ENCODE measurements at regions not wholly inside any gene's neighbourhood (a gene's known extent, or its start where the extent isn't known, plus 50 kb on each side); places are given as distances from the start of the nearest gene placed in this dataset.
"Not testable (repeated sequence)": the region's sequence is repeated elsewhere in the genome, so short reads cannot be mapped to it uniquely, and the experiment has no call there.

DNA sequence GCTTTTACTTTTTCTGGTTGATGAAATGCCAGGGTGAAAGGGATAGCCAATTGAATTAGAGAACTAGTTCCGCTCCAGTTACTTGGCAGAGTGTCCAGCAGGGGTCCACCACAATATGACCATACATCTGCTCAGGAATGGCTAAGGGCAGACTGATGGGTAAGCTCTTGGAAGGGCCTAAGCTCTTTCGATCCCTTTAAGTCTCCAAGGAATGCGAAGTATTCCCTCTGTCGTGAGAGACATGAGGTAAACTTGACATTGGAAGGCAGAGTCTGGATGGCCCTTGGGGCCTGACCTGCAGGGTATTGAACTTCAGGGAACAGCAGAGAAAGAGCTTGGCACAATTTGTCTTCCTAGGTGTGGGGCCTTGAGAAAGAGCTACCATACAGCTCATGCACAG lies 805.8 kb downstream of the PLOD2 start:
- DNase-seq = no peak

DNA sequence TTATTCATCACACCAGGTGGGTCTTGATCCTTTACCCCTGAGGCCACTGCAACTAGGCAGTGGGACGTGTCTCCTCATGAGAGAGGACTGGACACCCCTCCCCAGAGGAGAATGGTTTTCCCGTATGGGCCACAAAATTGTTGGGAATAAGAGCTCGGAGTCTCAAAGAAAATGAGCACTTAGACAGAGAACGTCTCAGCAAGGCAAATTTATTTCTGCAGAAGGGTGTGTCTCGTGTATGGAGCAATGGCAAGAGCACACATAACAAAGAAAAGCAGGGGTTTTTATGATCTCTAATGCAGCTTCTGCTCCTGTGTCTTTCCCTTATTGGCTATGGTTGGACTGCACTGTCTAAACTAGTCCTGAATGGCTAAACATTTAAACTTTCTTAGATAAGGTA lies 803.5 kb downstream of the PLOD2 start:
- DNase-seq = no peak

DNA sequence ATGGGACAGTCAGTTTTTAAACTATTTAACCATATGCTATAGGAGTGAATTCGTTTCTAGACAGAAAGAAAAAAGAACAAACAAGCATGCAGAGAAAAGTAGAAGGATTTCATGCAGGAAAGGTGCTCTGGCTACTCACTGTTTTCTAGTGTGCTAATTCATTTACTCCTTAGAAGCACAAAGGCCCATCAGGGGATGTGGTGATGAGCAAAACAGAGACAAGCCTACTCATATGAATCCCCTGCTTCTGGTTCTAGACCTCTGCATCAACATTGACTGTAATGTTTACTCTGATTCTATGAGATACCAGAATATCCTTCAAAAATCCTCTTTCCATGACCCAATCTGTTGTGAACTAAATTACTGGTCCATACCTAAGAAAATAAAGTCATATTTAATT lies 801.9 kb downstream of the PLOD2 start:
- no peak for DNase-seq

DNA sequence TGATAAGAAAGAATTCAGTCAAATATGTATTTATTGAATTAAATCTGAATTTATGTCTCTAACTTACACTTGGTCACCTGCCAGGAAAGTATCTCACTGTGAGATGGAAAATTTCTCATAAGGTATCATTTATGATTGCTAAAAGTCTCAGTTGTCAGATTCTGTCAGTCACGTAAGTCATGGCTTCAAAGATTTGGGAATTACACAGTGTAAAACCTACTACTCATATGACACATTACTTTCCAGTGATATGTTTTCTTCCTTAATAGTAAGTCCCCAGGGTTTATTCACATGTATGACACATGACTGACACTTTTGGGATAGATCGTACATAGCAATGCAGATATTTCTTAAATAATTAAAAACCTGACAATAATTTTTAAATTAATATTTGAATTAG lies 792.2 kb downstream of the PLOD2 start:
- DNase-seq = no peak

DNA sequence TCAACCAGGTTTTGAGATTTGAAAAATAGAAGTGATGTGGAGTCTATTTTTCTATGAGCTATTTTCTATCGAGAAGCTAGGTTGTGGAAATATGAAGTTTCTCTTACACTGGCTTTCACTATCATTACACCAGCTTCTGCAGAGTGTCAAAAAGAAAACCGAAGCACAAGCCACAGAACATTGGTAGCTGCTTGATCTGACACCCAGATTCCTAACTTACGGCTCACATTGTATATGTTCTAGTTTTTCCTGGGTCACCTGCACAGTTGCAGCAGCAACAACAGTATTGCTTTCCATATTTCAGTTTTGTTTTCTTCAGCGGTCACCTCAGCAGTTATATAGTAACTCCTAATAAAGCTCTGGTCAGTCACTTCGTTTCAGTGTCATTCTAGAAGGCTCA lies 790.1 kb downstream of the PLOD2 start:
- no peak for DNase-seq

DNA sequence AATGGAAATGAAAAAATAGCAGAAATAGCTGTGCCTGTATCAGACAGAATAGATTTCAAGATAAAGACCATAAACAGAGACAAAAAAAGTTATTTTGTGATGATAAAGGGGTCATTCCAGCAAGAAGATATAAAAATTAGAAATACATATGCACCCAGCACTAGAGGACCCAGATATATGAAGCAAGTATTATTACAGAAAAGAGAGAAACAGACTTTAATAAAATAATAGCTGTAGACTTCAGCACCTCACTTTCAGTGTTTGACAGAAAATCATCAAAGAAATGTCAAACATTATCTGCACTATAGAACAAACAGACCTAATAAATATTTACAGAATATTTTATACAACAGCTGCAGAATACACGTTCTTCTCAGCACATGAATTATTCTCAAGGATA lies 783.7 kb downstream of the PLOD2 start:
- no peak for DNase-seq

DNA sequence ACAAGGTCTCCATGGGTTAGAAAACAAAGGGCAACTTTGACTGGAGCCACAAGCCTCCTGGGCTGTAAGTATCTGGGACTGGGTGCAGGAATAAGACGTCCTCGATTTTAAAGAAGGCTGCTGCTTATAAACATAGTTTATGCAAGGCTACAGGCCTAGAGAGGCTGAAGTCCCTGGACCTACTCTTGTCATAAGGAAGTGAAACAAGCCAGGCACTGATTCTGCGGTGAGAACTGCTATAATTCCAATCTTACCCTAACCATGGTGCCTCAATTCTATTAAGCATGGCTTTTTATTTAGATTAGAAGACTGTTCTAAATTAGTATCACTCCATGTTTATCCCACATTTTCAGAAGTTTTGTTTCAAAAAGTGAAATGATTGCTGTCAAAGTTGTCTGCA lies 777.6 kb downstream of the PLOD2 start:
- no peak for DNase-seq

DNA sequence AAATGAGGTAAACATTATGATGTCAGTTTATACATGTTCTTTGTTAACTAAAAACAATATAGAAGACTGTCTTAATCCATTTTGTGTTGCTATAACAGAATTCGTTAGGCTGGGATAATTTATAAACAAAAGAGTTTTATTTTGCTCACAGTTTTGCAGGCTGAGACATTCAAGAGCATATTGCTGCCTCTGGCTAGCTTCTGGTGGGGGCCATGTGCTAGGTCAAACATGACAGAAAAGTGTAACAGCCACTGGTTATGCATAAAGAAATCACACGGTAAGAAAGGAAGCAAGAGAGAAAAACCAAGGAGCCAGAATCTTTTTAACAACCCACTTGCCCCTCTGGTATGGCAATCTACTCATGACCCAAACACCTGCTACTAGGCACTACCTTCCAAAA lies 776.7 kb downstream of the PLOD2 start:
- no peak for DNase-seq

DNA sequence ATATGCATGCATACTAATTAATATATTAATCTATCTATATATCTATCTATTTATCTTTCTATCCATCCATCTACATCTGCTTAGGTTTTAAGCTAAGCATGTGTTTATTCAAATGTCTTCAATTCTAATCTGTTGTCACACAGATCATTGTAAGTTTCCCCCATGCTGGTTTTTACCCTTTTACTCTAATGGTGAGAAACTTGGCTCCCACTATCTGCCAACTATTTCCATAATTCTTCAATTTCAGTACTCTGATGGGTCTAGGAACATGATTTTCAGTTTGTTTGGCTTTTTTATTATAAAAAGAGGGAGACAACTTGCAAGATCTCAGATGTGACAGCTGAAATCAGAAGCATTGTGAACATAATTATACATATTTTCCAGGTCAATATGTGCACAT lies 773.8 kb downstream of the PLOD2 start:
- no peak for DNase-seq

DNA sequence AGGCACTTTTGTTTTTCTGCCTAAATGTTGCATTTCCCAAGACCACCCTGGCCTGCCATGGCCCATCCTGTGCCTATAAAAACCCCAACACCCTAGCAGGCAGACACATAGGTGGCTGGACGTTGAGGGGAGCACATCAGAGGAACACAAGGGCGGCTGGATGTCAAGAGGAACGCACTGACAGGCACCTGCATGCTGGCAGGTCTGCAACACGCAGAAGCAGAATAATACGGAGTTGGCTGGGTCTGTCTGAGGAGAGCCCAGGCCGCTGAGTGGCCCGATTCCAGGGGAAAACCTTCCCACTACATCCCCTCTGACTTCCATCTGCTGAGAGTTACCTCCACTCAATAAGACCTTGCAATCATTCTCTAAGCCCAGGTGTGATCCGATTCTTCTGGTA lies 765.6 kb downstream of the PLOD2 start:
- no peak for DNase-seq

DNA sequence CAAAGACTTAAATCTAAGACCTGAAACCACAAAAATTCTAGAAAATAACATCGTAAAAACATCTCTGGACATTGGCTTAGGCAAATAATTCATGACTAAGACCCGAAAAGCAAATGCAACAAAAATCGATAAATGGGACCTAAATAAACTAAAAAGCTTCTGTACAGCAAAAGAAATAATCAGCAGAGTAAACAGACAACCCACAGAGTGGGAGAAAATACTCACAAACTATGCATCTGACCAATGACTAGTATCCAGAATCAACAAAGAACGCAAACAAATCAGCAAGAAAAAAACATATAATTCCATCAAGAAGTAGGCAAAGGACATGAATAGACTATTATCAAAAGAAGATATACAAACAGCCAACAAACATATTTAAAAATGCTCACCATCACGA lies 749.4 kb downstream of the PLOD2 start:
- no peak for DNase-seq

DNA sequence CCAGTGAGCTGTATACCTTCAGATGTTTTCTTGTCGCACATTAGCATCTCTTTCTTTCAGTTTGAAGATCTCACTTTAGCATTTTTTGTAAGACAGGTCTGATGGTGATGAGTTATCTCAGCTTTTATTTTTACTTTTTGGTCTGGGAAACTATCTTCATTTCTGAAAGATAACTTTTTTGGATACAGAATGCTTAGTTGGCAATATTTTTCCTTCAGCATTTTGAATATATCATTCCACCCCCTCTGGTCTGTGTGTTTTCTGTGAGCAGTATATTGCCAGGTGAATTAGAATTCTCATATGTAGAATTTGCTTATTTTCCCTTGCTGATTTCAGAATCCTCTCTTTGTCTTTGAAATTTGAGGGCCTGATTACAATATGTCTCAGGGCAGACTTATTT lies 743.3 kb downstream of the PLOD2 start:
- DNase-seq = no peak

DNA sequence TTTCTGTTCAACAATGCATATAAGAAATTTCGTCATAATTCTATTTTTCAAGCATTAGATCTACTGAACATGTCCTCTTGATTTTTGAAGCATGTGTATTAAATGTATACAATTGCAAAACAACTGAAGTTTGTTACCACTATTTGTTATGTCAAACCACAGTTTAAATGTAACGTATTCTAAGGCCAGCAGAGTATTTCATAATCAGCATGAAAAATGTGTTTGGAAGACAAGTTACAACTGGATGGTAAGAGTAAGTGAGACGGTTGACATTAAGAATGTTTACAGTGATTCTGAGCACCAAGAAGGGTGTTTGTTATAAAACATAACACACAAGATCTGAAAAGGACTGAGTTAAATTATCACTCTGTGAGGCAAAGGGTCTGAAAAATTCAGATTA lies 738.4 kb downstream of the PLOD2 start:
- no peak for DNase-seq

DNA sequence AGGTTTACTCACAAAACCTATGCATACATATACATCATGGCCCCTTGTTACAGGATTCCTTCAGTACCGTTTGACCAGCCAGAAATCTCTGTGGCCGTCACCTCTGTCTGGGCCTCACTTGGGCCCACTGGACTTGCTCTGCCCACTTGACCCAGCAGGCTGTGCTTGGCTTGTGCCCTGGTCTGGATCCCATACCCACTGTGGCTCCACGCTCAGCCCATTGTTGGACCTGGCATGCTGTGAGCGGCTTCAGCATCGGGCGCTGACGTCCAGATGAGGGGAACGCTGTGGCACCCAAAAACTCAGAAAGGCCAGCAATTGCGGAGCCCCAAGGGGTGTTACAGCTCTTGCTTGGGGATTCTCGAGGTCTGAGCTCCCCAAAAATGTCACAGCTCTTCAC lies 733.6 kb downstream of the PLOD2 start:
- DNase-seq = no peak

DNA sequence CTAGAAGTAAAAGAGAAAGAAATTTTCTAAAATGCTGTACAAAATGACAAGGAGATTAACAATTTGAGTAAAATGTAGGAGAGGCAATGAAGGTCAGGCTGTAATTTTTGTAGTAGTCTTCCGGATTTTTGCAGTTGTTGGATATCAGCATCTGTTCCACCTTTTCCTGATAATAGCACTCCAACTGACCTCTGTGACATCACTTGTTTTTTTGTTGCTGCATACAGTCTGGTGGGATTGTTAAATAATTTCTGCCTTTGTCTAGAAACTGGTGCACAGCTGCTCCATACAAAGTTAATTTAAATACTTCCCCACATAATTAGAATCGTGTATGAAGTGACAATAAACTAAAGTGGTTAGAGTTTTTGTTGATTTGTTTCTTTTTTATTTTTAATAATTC lies 731.4 kb downstream of the PLOD2 start:
- DNase-seq = no peak

DNA sequence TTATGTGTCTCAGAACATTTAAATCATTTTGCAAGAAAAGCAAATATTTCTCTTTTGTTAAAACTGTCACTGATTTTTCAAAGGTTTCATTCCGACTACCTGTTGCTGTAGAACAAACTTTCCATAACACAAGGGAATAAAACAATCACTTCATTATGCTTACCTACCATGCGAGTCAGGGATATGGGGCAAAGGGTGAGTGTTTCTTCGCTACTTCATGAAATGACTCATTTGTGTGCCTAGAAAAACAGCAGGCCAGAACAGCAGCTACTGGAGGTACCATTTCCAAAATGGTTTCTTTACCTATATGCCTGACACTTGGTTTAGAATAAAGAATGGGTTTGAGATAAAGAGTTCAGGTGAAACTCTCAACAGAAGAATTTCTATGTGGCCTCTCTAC lies 712.5 kb downstream of the PLOD2 start:
- no peak for DNase-seq

DNA sequence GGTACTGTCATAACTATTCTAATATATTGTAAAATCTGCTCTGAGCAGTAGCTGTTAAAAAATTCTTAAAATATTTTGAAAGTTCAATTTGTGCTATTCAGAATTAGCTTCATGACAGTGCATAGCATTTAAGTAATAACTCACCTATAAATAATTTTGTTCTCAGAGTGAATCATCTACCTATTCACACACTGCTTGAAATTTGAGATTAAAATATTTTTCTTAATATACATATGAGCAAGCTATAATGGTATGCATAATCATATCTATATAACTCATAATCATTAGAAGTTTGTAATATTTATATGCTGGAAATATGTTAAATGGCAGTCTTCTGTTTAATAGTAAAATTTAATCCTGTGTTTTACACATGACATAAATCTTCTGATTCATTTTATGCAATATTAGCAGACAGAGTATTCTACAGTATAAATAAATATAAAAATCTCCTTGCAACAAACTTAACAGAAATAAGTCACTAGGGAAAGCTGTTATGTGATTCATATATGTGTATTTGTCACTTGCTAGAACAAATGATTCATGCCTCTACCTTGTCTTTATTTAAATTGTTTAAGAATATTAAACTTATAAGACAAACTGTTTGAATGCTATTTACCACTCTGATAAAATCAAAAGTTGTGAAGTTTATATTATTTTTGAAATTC lies 710.8 kb downstream of the PLOD2 start:
- no peak for DNase-seq

DNA sequence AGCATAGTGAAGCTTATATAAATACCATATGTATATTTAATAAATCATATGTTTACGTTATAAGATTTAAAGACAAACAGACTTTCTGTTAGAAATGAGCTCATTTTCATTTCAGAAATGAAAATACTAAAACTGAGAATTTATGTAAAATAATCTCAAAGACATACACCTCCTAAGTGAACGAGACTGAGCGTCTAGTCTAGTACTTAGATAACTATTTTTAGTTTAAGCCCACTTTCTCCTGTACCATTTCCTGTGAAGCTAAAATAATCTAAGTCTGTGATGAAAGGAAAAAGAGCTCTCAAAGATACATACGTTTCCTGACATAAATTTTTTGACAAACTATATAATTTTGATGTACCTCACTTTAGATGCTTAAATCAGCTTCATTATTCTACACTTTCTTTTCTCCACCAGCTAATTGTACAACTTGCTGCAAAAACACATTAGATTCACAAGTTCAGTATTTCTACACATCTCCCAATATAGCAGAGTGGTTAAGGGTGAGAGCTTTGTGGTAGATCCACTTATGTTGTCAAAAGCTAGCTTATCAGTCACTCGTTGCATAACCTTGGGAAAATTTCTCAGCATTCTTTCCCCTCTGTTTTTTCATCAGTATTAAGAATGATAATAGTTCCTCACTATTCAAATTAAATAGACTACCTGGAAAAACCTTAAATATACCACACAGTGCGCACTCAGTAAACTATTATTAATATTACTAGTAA lies 703.0 kb downstream of the PLOD2 start:
- DNase-seq = no peak

DNA sequence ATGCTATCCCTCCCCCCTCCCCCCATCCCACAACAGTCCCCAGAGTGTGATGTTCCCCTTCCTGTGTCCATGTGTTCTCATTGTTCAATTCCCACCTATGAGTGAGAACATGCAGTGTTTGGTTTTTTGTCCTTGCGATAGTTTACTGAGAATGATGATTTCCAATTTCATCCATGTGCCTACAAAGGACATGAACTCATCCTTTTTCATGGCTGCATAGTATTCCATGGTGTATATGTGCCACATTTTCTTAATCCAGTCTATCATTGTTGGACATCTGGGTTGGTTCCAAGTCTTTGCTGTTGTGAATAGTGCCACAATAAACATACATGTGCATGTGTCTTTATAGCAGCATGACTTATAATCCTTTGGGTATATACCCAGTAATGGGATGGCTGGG lies 701.3 kb downstream of the PLOD2 start:
- DNase-seq = not testable (repeated sequence)

DNA sequence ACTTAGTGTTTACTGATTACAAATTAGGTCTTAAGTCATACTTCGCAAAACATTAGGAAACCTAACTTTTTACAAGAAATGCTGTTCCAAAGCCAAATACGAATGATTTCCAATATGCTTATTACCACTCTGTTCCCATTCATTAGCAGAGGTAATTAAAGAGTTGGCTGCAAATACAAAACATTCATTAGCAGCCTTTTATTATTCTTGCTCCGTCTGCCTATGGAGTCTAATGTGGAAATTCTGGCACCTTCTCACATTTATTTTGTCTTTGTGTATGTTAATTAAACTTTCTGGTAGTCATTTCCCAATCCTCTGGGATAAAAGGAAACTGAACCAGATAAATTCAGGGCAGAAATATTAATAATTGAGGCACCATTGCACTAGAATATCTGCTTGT lies 689.0 kb downstream of the PLOD2 start:
- no peak for DNase-seq

DNA sequence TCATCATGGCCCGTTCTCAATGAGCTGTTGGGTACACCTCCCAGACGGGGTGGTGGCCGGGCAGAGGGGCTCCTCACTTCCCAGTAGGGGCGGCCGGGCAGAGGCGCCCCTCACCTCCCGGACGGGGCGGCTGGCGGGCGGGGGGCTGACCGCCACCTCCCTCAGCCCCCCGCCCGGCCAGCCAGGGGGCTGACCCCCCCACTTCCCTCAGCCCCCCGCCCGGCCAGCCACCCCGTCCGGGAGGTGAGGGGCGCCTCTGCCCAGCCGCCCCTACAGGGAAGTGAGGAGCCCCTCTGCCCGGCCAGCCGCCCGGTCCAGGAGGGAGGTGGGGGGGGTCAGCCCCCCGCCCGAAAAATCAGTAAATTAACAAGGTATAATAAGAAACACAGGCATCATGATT lies 678.2 kb downstream of the PLOD2 start:
- DNase-seq = not testable (repeated sequence)

DNA sequence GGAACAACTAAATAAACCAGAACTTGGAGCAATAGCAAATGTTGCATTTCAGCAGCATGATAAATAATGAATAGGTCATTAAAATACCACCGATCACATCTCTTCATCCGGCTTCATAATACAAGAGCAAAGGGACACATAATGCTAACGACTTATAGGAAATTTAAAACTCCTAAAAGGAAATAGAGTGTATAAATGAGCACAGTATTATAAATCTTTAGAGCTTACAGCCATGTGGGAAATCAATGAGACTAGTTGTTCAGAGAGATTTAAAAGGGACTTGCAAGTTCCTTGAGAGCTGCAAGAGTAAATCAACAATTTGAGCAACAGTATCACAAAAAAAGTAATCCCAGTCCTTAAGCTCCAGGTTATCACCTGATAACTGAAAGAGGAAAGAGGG lies 677.0 kb downstream of the PLOD2 start:
- DNase-seq = no peak

DNA sequence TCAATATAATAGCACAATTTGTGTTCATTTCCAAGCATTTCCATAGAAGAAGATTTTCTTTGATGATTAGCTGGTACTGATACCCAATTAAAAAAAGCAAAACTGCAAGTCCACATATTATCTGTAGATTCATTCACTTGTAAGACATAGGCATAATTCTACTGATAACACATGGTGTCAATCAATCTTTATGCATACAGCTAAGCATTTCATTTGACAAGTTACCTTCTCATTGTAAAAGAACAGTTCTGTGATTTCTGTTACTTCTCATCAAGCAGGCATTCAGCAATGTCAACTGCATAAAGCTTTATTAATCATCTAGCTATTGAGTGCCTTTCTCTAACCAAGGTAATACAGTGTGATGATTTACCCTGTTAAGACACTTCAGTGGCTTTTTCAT lies 672.0 kb downstream of the PLOD2 start:
- DNase-seq = no peak

DNA sequence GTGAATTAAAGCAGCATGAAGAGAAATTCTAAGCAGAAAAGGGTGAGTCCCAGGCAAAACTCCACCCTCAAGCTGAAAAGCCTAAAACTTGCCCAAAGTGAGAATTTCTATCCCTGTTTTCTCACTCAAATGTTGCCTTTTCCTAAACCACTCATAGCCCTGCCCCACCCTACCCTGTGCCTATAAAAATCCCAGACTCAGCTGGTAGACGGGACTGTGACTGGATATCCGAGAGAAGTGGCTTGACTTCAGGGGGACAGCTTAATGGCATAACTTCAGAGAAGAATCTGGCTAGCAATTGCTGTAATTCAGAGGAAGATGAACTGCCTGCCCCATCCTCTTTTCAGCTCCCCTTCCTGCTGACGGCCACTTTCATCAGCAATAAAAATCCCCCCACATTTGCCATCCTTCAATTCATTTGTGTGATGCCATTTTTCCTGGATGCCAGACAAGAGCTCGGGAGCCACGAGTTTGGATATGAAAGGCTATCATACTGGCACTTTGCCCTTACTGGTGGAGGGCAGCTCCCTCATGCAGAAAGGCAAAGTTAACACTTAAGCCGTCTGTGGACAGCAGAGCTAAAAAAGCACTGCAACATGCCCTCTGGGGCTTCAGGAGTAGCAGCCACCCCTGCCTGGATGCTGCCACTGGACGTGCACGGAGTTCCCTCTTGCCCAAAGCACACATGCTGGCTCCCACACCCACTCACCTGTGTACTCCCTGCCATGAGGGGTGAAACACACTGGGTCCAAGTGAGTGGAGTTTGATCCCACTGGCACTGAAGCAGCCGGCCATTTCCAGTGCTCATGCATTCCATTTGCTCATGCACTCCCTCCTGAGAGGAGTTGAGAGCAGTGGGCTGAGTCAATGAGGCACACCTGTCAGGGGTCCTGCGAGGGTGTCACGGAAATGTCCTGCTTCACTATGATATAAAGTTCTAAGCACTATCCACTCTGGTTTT lies 670.6 kb downstream of the PLOD2 start:
- no peak for DNase-seq
